Fibroblast of lung (primary cell): ENCODE measurements at regions not wholly inside any gene's neighbourhood (a gene's known extent, or its start where the extent isn't known, plus 50 kb on each side); places are given as distances from the start of the nearest gene placed in this dataset.

ENCODE experiments used
- DNase-seq, 2 donors: peaks; one replicate each; pipeline versions ENCODE4 v3.0.0 to v3.0.0-alpha.2; 2010; ENCODE audit warnings: low read depth in 2 of 2
- H2AFZ ChIP-seq: 2 replicates; pipeline ENCODE4 v1.5.1; 2012; ENCODE audit warnings: low read length, control low read depth, inconsistent platforms
- H3K27ac ChIP-seq: 2 replicates; pipeline ENCODE4 v1.5.1; 2011; ENCODE audit warnings: low read length, control low read depth; ENCODE audit not compliant: insufficient read depth
- H3K27me3 ChIP-seq: 2 replicates; pipeline ENCODE4 v1.5.1; 2011; ENCODE audit warnings: mild to moderate bottlenecking, low read length; ENCODE audit not compliant: control insufficient read depth, insufficient read depth
- H3K36me3 ChIP-seq: 2 replicates; pipeline ENCODE4 v1.5.1; 2011; ENCODE audit warnings: low read length; ENCODE audit not compliant: control insufficient read depth, insufficient read depth
- H3K4me1 ChIP-seq: 2 replicates; pipeline ENCODE4 v1.5.1; 2011; ENCODE audit warnings: low read length; ENCODE audit not compliant: control insufficient read depth, insufficient read depth; ENCODE audit errors: extremely low read depth
- H3K4me2 ChIP-seq: 2 replicates; pipeline ENCODE4 v1.5.1; 2011; ENCODE audit warnings: low read length, control low read depth; ENCODE audit not compliant: insufficient read depth; ENCODE audit errors: extremely low read depth
- H3K4me3 ChIP-seq, 4 experiments: fragments of 200-600 bp in 1 of 4; sonication (generic) in 1 of 4; replicated peaks in 1 of 4; 2 replicates each; pipeline ENCODE4 v1.5.1; 2011 to 2016; ENCODE audit warnings: low read length in 4 of 4, low read depth in 3 of 4, mild to moderate bottlenecking in 3 of 4, control low read depth in 2 of 4, inconsistent platforms in 1 of 4, mixed read lengths in 1 of 4; ENCODE audit not compliant: insufficient read depth in 1 of 4; ENCODE audit errors: control extremely low read depth in 1 of 4
- H3K79me2 ChIP-seq: 2 replicates; pipeline ENCODE4 v1.5.1; 2012; ENCODE audit warnings: mild to moderate bottlenecking, low read length, inconsistent platforms; ENCODE audit not compliant: control insufficient read depth, insufficient read depth
- H3K9ac ChIP-seq: 2 replicates; pipeline ENCODE4 v1.5.1; 2011; ENCODE audit warnings: mild to moderate bottlenecking, low read length, control low read depth; ENCODE audit not compliant: insufficient read depth
- H3K9me3 ChIP-seq: 2 replicates; pipeline ENCODE4 v1.5.1; 2012; ENCODE audit warnings: low read depth, low read length; ENCODE audit not compliant: control insufficient read depth, insufficient read depth
- H4K20me1 ChIP-seq: 2 replicates; pipeline ENCODE4 v1.5.1; 2011; ENCODE audit warnings: low read length; ENCODE audit not compliant: control insufficient read depth, insufficient read depth; ENCODE audit errors: extremely low read depth
- CTCF ChIP-seq, 2 donors: IDR thresholded peaks in 1 of 2; conservative IDR thresholded peaks in 1 of 2; 1 replicate in 1 of 2; 2 replicates in 1 of 2; pipeline ENCODE4 v1.5.1; 2011 to 2012; ENCODE audit warnings: low read length in 2 of 2, control low read depth in 1 of 2, inconsistent platforms in 1 of 2, low read depth in 1 of 2, mild to moderate bottlenecking in 1 of 2
- EZH2 ChIP-seq: IDR thresholded peaks from 2 replicates; pipeline ENCODE4 v1.5.1; 2012; ENCODE audit warnings: low read length, control low read depth, mild to moderate bottlenecking; ENCODE audit errors: missing control alignments

- no peak overlapping the region for H3K9ac ChIP-seq
- no peaks in the 10 kb centered on the region for H3K9me3 ChIP-seq
- H2AFZ ChIP-seq: no peak overlapping the region
- no peak overlapping the region for H3K4me2 ChIP-seq
- TF ChIP-seq CTCF (conservative IDR thresholded peaks at IDR 0.05 in 1 of 2, IDR thresholded peaks at IDR 0.05 in 1 of 2; ENCODE audit: low read depth in 1 of 2, low read length in 2 of 2): no peak
- no peak overlapping the region for H3K27ac ChIP-seq
- H3K36me3 ChIP-seq: no peaks in the 10 kb centered on the region
- DNase-seq: no peak
- H3K79me2 ChIP-seq: no peaks in the 10 kb centered on the region
- H3K4me1 ChIP-seq: no peaks in the 10 kb centered on the region
- peaks cover 5% of the 10 kb centered on the region for H3K27me3 ChIP-seq
- H3K4me3 ChIP-seq: no peak overlapping the region
- no peaks in the 10 kb centered on the region for H4K20me1 ChIP-seq
Measured at GRCh38 chr15:88752501-88752900, 50.7 kb upstream of the ACAN start.

- Histone ChIP-seq H2AFZ (no peak overlapping the region), H3K4me2 (no peak overlapping the region), H3K27ac (no peak overlapping the region), H3K9me3 (no peaks in the 10 kb centered on the region), H3K9ac (no peak overlapping the region), H4K20me1 (no peaks in the 10 kb centered on the region), H3K4me3 (no peak overlapping the region), H3K36me3 (no peaks in the 10 kb centered on the region), H3K79me2 (no peaks in the 10 kb centered on the region), H3K27me3 (peaks cover 5% of the 10 kb centered on the region), H3K4me1 (no peaks in the 10 kb centered on the region)
- DNase-seq: no peak
- no peak for TF ChIP-seq CTCF (conservative IDR thresholded peaks at IDR 0.05 in 1 of 2, IDR thresholded peaks at IDR 0.05 in 1 of 2; ENCODE audit: low read depth in 1 of 2, low read length in 2 of 2)
- no peak for TF ChIP-seq EZH2
Measured at GRCh38 chr15:88752951-88753350, 50.3 kb upstream of the ACAN start.
